GM10266 (cell line): ENCODE measurements at regions not wholly inside any gene's neighbourhood (a gene's known extent, or its start where the extent isn't known, plus 50 kb on each side); places are given as distances from the start of the nearest gene placed in this dataset.

ENCODE experiments used
- DNase-seq: peaks from one replicate; pipeline ENCODE4 v3.0.0; 2012; ENCODE audit errors: extremely low spot score
- TF ChIP-seq, protein P1 (sequence below): IDR thresholded peaks from 2 replicates; pipeline ENCODE4 v1.5.1; 2012; ENCODE audit warnings: mild to moderate bottlenecking, low read depth; ENCODE audit not compliant: control insufficient read depth, insufficient read depth; ENCODE audit errors: missing control alignments

- TF ChIP-seq, protein P1, sequence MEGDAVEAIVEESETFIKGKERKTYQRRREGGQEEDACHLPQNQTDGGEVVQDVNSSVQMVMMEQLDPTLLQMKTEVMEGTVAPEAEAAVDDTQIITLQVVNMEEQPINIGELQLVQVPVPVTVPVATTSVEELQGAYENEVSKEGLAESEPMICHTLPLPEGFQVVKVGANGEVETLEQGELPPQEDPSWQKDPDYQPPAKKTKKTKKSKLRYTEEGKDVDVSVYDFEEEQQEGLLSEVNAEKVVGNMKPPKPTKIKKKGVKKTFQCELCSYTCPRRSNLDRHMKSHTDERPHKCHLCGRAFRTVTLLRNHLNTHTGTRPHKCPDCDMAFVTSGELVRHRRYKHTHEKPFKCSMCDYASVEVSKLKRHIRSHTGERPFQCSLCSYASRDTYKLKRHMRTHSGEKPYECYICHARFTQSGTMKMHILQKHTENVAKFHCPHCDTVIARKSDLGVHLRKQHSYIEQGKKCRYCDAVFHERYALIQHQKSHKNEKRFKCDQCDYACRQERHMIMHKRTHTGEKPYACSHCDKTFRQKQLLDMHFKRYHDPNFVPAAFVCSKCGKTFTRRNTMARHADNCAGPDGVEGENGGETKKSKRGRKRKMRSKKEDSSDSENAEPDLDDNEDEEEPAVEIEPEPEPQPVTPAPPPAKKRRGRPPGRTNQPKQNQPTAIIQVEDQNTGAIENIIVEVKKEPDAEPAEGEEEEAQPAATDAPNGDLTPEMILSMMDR: no peak
- DNase-seq: no peak
These were observed 897.6 kb upstream of the NR2F2 start for GRCh38 chr15:95432878-95433405.

DNA sequence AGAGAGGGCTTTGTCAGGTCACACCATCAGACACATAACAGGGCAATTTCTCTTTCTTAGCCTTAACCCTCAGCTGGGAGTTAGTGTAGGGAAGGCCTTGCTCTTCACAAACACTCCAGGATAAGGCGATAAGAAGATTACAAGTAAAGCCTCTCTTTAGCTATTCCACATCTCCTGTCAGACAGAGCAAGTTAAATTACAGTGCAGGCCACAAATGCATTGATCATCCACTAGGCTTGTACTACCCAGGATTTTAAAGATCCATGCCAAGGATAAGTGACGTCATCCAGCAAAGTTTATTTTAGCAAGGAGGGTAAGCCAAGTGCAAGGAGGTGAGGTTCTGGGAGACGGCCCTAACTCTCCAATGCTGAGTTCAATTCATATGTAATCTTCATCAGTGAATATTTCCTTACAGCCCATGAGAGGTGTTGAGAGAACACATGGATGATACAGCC is 890.6 kb upstream of the NR2F2 start:
- no peak for DNase-seq
- TF ChIP-seq, protein P1: no peak

- no peak for DNase-seq
- TF ChIP-seq, protein P1: no peak
These were observed 889.8 kb upstream of the NR2F2 start for GRCh38 chr15:95440712-95441111.

DNA sequence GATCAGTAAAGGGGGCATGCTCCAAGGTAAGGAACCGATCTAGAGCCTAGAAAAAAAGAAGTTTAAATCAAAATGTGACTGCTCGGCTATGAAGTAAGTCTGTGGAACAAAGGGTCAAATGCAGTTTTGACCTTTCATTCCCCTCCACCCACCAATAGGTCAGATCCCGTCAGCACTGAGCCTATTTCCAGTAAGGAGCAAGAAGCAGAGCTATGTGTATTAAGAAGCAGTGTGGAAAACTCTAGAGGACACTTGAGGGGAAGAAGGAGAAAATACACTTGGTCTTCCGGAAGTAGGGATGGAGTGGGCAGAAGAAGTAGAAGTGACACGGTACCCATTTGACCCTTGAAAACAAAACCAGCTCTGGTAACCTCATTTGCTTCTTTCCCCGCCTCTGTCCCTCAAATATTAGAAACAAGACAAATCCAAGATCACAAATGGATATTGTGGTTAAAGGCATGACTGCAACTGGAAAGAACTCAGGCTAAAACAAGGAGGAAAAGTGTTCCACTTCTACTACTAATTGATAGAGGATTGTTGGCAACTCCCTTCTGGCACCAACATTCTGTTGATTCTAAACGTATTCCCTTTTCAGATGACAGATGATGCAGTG is 888.3 kb upstream of the NR2F2 start:
- TF ChIP-seq, protein P1: no peak
- no peak for DNase-seq

DNA sequence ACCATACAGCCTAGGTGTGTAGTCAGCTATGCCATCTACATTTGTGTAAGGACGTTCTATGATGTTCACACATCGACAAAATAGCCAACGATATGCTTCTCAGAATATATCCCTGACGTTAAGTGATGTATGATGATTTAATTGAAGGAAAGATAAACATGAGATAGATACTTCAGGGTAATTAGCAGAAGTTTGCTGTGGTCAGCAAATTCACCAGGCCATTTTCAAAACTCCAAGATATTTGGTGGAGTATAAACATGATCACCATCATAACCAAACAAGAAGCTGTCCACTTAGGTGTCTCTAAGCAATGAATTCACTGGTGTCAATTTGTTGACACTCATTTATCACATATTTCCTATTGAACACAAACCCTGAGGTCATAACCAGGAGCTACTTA is 885.6 kb upstream of the NR2F2 start:
- TF ChIP-seq, protein P1: no peak

DNA sequence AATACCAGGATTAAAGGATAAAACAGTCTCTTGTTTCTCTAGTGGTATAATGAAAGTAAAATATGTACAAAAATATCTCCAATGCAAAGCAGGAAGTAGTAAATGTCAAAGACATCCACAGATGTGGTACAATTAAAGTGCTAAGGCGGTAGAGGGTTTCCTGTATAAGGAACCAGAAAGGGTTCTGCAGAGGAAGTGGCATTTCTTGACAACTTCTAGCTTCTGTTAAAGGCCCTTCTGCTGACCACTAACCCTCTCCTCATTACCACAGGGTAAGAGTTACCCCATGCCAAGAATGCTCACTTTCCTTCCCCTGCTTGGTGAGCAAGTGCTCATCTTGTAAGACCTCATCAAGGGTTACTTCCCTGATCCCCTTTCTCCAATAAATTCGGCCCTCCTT is 883.6 kb upstream of the NR2F2 start:
- TF ChIP-seq, protein P1: no peak
- no peak for DNase-seq

More for the DNA sequence above, 885.6 kb upstream of the NR2F2 start:
- DNase-seq: no peak

DNA sequence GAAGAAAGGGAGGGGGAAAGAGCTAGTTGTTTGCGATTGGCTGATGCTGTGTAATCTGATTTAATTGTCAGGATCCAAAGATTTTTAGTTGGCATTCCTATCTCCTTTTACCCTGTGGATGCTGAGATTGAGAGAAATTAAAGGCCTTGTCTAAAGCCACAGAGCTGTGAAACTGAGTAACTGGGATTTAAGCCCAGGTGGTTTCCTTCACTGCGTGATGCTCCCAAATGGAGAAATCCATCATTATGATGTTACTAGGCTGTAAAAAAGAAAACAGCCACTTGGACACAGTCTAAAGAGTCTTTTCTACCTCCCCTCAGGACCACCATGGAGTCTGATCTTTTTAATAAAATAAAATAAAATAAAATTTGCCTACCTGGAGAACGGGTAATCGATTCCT is 883.0 kb upstream of the NR2F2 start:
- no peak for DNase-seq
- TF ChIP-seq, protein P1: no peak
